GM18858 (cell line): ENCODE measurements at regions not wholly inside any gene's neighbourhood (a gene's known extent, or its start where the extent isn't known, plus 50 kb on each side); places are given as distances from the start of the nearest gene placed in this dataset.
"Not testable (repeated sequence)": the region's sequence is repeated elsewhere in the genome, so short reads cannot be mapped to it uniquely, and the experiment has no call there.

Experiments
- ATAC-seq: cut with Tn5 transposase; IDR thresholded peaks from one replicate; pipeline ENCODE4 v1.9.1; 2021; ENCODE audit not compliant: unreplicated experiment

GRCh38 chr2:180927030-180927686 lies 53.2 kb upstream of the UBE2E3 start:
- ATAC-seq = no peak

- no peak for ATAC-seq
Observed at GRCh38 chr2:180925700-180926099, 54.7 kb upstream of the UBE2E3 start.

GRCh38 chr2:180924063-180924462 lies 56.3 kb upstream of the UBE2E3 start:
- ATAC-seq = no peak

- ATAC-seq = no peak
Observed at GRCh38 chr2:180910831-180911665, 69.4 kb upstream of the UBE2E3 start.

GRCh38 chr2:180907731-180908130 lies 72.7 kb upstream of the UBE2E3 start:
- no peak for ATAC-seq

- no peak for ATAC-seq
Observed at GRCh38 chr2:180905461-180905860, 74.9 kb upstream of the UBE2E3 start.

- no peak for ATAC-seq
Observed at GRCh38 chr2:180905002-180905401, 75.4 kb upstream of the UBE2E3 start.

GRCh38 chr2:180901331-180901730 lies 79.1 kb upstream of the UBE2E3 start:
- ATAC-seq = no peak

- ATAC-seq = no peak
Observed at GRCh38 chr2:180893752-180894151, 86.7 kb upstream of the UBE2E3 start.

GRCh38 chr2:180892091-180892490 lies 88.3 kb upstream of the UBE2E3 start:
- ATAC-seq = no peak

- no peak for ATAC-seq
Observed at GRCh38 chr2:180891360-180891759, 89.0 kb upstream of the UBE2E3 start.

GRCh38 chr2:180890781-180891180 lies 89.6 kb upstream of the UBE2E3 start:
- no peak for ATAC-seq

- no peak for ATAC-seq
Observed at GRCh38 chr2:180882959-180883358, 97.4 kb upstream of the UBE2E3 start.

GRCh38 chr2:180876506-180876905 lies 103.9 kb upstream of the UBE2E3 start:
- ATAC-seq = no peak

- no peak for ATAC-seq
Observed at GRCh38 chr2:180873219-180873618, 107.2 kb upstream of the UBE2E3 start.

GRCh38 chr2:180872781-180873180 lies 107.6 kb upstream of the UBE2E3 start:
- not testable (repeated sequence) for ATAC-seq

GRCh38 chr2:180872255-180872654 lies 108.2 kb upstream of the UBE2E3 start:
- no peak for ATAC-seq

- ATAC-seq = no peak
Observed at GRCh38 chr2:180871649-180872048, 108.8 kb upstream of the UBE2E3 start.

GRCh38 chr2:180849851-180850250 lies 130.6 kb upstream of the UBE2E3 start:
- no peak for ATAC-seq

- ATAC-seq = no peak
Observed at GRCh38 chr2:180848393-180848792, 132.0 kb upstream of the UBE2E3 start.

- ATAC-seq = no peak
Observed at GRCh38 chr2:180846756-180847472, 133.5 kb upstream of the UBE2E3 start.

- ATAC-seq = no peak
Observed at GRCh38 chr2:180842461-180842860, 137.9 kb upstream of the UBE2E3 start.
